Endothelial cell of umbilical vein (primary cell): ENCODE measurements at regions not wholly inside any gene's neighbourhood (a gene's known extent, or its start where the extent isn't known, plus 50 kb on each side); places are given as distances from the start of the nearest gene placed in this dataset.
"Not testable (repeated sequence)": the region's sequence is repeated elsewhere in the genome, so short reads cannot be mapped to it uniquely, and the experiment has no call there.

Experiments
- BruUV-seq: library from RNA; stranded (reverse); fragments of 400-500 nt; replicated peaks from 2 replicates; lab custom pipeline; 2021; lab: Mats Ljungman, UMichigan
- CTCF ChIA-PET: fragments of 300-600, 350-600 bp; sonication (Branson Sonifier 250); formaldehyde crosslinking; loops from one replicate; lab custom pipeline; 2021; ENCODE audit warnings: antibody characterized with exemption, inconsistent platforms; lab: Charles Lee
- POLR2A ChIA-PET: fragments of 300-600, 350-600 bp; sonication (Branson Sonifier 250); formaldehyde crosslinking; loops from one replicate; lab custom pipeline; 2021; ENCODE audit warnings: antibody characterized with exemption, inconsistent platforms; lab: Charles Lee
- DNase-seq: peaks from one replicate; pipeline ENCODE4 v3.0.0-alpha.2; 2011; ENCODE audit warnings: low read depth, low spot score
- FAIRE-seq: peaks from 2 replicates; lab custom pipeline; 2011; peaks lifted over from hg19 to GRCh38; lab: Jason Lieb, UNC
- H2AFZ ChIP-seq: 2 replicates; pipeline ENCODE4 v1.6.0; 2012; ENCODE audit warnings: low read depth, low read length, control low read depth, inconsistent platforms
- H3K27ac ChIP-seq: 2 replicates; pipeline ENCODE4 v1.5.1; 2011; ENCODE audit warnings: low read depth, mild to moderate bottlenecking, control low read depth, low read length, moderate library complexity; ENCODE audit not compliant: insufficient read depth
- H3K27me3 ChIP-seq, 2 experiments: 2 replicates each; pipeline versions ENCODE4 v1.6.0 to v1.6.1; 2011; ENCODE audit warnings: low read length in 2 of 2, mixed read lengths in 1 of 2; ENCODE audit not compliant: control insufficient read depth in 2 of 2, insufficient read depth in 2 of 2
- H3K36me3 ChIP-seq, 2 experiments: 2 replicates in 1 of 2; 3 replicates in 1 of 2; pipeline ENCODE4 v1.5.1; 2011; ENCODE audit warnings: low read length in 2 of 2, mild to moderate bottlenecking in 1 of 2, moderate library complexity in 1 of 2; ENCODE audit not compliant: control insufficient read depth in 2 of 2, insufficient read depth in 2 of 2; ENCODE audit errors: extremely low read depth in 1 of 2
- H3K4me1 ChIP-seq: 3 replicates; pipeline ENCODE4 v1.5.1; 2011; ENCODE audit warnings: mild to moderate bottlenecking, low read length; ENCODE audit not compliant: control insufficient read depth, insufficient read depth; ENCODE audit errors: extremely low read depth
- H3K4me2 ChIP-seq: 2 replicates; pipeline ENCODE4 v1.6.1; 2011; ENCODE audit warnings: low read length, control low read depth, mixed read lengths; ENCODE audit not compliant: insufficient read depth
- H3K4me3 ChIP-seq, 3 experiments: fragments of 200-600 bp in 1 of 3; sonication (generic), shearing (Covaris generic) in 1 of 3; replicated peaks in 1 of 3; 2 replicates each; pipeline ENCODE4 v1.5.1; 2011 to 2016; ENCODE audit warnings: control low read depth in 3 of 3, low read length in 3 of 3, mild to moderate bottlenecking in 2 of 3, inconsistent platforms in 1 of 3, low read depth in 1 of 3, moderate library complexity in 1 of 3; ENCODE audit not compliant: insufficient read depth in 1 of 3
- H3K79me2 ChIP-seq: 2 replicates; pipeline ENCODE4 v1.6.0; 2012; ENCODE audit warnings: low read length, inconsistent platforms; ENCODE audit not compliant: control insufficient read depth, insufficient read depth
- H3K9ac ChIP-seq: replicated peaks from 2 replicates; pipeline ENCODE3; 2011; ENCODE audit warnings: low read length, control low read depth; ENCODE audit not compliant: insufficient read depth; ENCODE audit errors: extremely low read depth
- H3K9me1 ChIP-seq: replicated peaks from 3 replicates; pipeline ENCODE4 v1.6.0; 2011; ENCODE audit warnings: mild to moderate bottlenecking, low read length; ENCODE audit not compliant: control insufficient read depth, insufficient read depth; ENCODE audit errors: extremely low read depth
- H3K9me3 ChIP-seq: replicated peaks from 2 replicates; pipeline ENCODE4 v1.5.1; 2012; ENCODE audit warnings: low read length, inconsistent platforms; ENCODE audit not compliant: control insufficient read depth, insufficient read depth
- H4K20me1 ChIP-seq: replicated peaks from 2 replicates; pipeline ENCODE3; 2011; ENCODE audit warnings: mild to moderate bottlenecking, low read length; ENCODE audit not compliant: control insufficient read depth, insufficient read depth; ENCODE audit errors: extremely low read depth
- EZH2 ChIP-seq: IDR thresholded peaks from 2 replicates; pipeline ENCODE4 v1.6.1; 2012; ENCODE audit warnings: borderline replicate concordance, low read depth, mild to moderate bottlenecking, moderate library complexity, low read length, inconsistent platforms; ENCODE audit not compliant: severe bottlenecking
- GATA2 ChIP-seq: IDR thresholded peaks from 2 replicates; pipeline ENCODE4 v1.7.0; 2011; ENCODE audit warnings: low read depth, mild to moderate bottlenecking, moderate library complexity, mixed read lengths, low read length; ENCODE audit not compliant: insufficient read length, insufficient read depth
- JUN ChIP-seq: IDR thresholded peaks from 2 replicates; pipeline ENCODE4 v1.6.1; 2011; ENCODE audit warnings: borderline replicate concordance, low read depth; ENCODE audit not compliant: insufficient read length, insufficient read depth
- MAX ChIP-seq: IDR thresholded peaks from 2 replicates; pipeline ENCODE4 v1.6.1; 2011; ENCODE audit not compliant: insufficient read depth, insufficient read length
- MYC ChIP-seq: IDR thresholded peaks from one replicate; pipeline ENCODE4 v1.6.1; 2011; ENCODE audit warnings: mild to moderate bottlenecking, low read depth, low read length
- POLR2AphosphoS5 ChIP-seq: IDR thresholded peaks from 2 replicates; pipeline ENCODE4 v1.6.1; 2012; ENCODE audit warnings: low read depth, mild to moderate bottlenecking, control low read depth, low read length, moderate library complexity; ENCODE audit not compliant: insufficient read depth
- dilution Hi-C: fragments of 300-500 bp; cut with MboI; formaldehyde crosslinking; loops from one replicate; pipeline ENCODE4 v1.15.0; 2019; ENCODE audit warnings: low sequenced_read_pairs; ENCODE audit not compliant: extremely low pct_ligation_motif_present
- intact Hi-C: fragments of 100-400 bp; cut with micrococcal nuclease; formaldehyde crosslinking; loops from one replicate; pipeline ENCODE4 v1.10.0; 2022

- BruUV-seq, H4K20me1 ChIP-seq, H3K9me1 ChIP-seq, H3K27me3 ChIP-seq, H3K27ac ChIP-seq, POLR2A ChIA-PET, H3K4me1 ChIP-seq, H3K9ac ChIP-seq, intact Hi-C loops, FAIRE-seq, H3K9me3 ChIP-seq, dilution Hi-C loops, H3K4me3 ChIP-seq, DNase-seq, H3K36me3 ChIP-seq, H3K79me2 ChIP-seq, CTCF ChIA-PET, H2AFZ ChIP-seq, H3K4me2 ChIP-seq: not testable (repeated sequence)
Observed at GRCh38 chr13:88852293-88852692, 1181.1 kb downstream of the SLITRK5 start.

GRCh38 chr13:88857256-88857655, 1186.1 kb downstream of the SLITRK5 start:
- no peak for DNase-seq
- no peak overlapping the region for H3K27ac ChIP-seq
- no peak overlapping the region for H3K4me2 ChIP-seq
- no peak for TF ChIP-seq MAX
- no peak for TF ChIP-seq GATA2
- TF ChIP-seq MYC: no peak
- no peak for TF ChIP-seq POLR2AphosphoS5
- TF ChIP-seq EZH2: no peak
- no peak for TF ChIP-seq JUN
- no peak overlapping the region for H2AFZ ChIP-seq
- H4K20me1 ChIP-seq: no peaks in the 10 kb centered on the region
- ChIA-PET CTCF (no interaction called here), POLR2A (no interaction called here)
- H3K4me3 ChIP-seq: no peak overlapping the region
- intact Hi-C loops: no loop called here
- no peaks in the 10 kb centered on the region for H3K9me1 ChIP-seq
- no peaks in the 10 kb centered on the region for H3K79me2 ChIP-seq
- H3K36me3 ChIP-seq: no peaks in the 10 kb centered on the region
- no peaks in the 10 kb centered on the region for H3K4me1 ChIP-seq
- no peak overlapping the region for H3K9ac ChIP-seq
- no TSS peak for BruUV-seq
- FAIRE-seq: no peak
- dilution Hi-C loops: no loop called here
- peaks cover 1% of the 10 kb centered on the region for H3K9me3 ChIP-seq
- H3K27me3 ChIP-seq: no peaks in the 10 kb centered on the region
